Fibroblast of pulmonary artery (primary cell): ENCODE measurements at regions not wholly inside any gene's neighbourhood (a gene's known extent, or its start where the extent isn't known, plus 50 kb on each side); places are given as distances from the start of the nearest gene placed in this dataset.
"Not testable (repeated sequence)": the region's sequence is repeated elsewhere in the genome, so short reads cannot be mapped to it uniquely, and the experiment has no call there.

Experiments used
- DNase-seq: peaks from one replicate; pipeline ENCODE4 v3.0.0-alpha.2; 2010; ENCODE audit warnings: low read depth
- H3K4me3 ChIP-seq: replicated peaks from 2 replicates; pipeline ENCODE4 v1.5.1; 2011; ENCODE audit warnings: low read depth, mild to moderate bottlenecking, control low read depth, low read length, moderate library complexity
- CTCF ChIP-seq: IDR thresholded peaks from 2 replicates; pipeline ENCODE4 v1.5.1; 2011; ENCODE audit warnings: mild to moderate bottlenecking, control low read depth, low read length, inconsistent platforms; ENCODE audit errors: missing control alignments

GRCh38 chr3:22378869-22379268, 627.9 kb upstream of the ZNF385D start:
- no peak for DNase-seq
- no peak for TF ChIP-seq CTCF
- no peak overlapping the region for H3K4me3 ChIP-seq

DNA sequence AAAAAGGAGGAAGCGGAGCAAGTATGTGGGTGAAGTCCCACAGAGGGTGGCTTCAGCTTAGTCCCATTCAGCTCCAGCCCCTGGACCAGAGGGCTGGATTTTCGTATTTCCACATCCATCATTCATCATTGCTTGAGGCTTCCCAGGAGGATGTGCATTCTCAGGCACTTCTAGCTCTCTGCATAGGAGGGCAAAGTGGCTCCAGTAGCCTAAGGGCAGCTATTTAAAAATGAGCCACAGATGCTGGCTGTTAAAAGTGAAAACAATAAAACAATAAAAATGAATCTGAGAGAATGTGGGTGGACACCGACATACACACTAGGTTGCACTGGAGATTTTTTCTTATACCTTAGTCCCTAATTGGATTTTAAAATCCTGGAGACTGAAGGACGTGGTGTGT, 629.2 kb upstream of the ZNF385D start:
- H3K4me3 ChIP-seq: no peak overlapping the region
- DNase-seq: no peak
- TF ChIP-seq CTCF: no peak

DNA sequence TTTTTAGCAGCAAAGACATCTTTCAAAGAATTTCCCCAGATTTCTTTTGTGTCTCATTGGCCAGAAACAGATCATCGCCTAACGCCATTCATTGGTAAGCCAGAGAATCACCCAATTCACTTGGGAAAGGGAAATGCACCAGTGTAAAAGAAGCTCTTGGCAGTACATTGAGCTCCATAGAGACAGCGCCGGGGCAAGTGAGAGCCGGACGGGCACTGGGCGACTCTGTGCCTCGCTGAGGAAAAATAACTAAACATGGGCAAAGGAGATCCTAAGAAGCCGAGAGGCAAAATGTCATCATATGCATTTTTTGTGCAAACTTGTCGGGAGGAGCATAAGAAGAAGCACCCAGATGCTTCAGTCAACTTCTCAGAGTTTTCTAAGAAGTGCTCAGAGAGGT, 630.6 kb upstream of the ZNF385D start:
- DNase-seq, H3K4me3 ChIP-seq: not testable (repeated sequence)

- DNase-seq: no peak
- no peak for TF ChIP-seq CTCF
- H3K4me3 ChIP-seq: no peak overlapping the region
Observed at GRCh38 chr3:22383285-22383684, 632.3 kb upstream of the ZNF385D start.

- DNase-seq: no peak
- no peak for TF ChIP-seq CTCF
Observed at GRCh38 chr3:22386107-22386506, 635.1 kb upstream of the ZNF385D start.

DNA sequence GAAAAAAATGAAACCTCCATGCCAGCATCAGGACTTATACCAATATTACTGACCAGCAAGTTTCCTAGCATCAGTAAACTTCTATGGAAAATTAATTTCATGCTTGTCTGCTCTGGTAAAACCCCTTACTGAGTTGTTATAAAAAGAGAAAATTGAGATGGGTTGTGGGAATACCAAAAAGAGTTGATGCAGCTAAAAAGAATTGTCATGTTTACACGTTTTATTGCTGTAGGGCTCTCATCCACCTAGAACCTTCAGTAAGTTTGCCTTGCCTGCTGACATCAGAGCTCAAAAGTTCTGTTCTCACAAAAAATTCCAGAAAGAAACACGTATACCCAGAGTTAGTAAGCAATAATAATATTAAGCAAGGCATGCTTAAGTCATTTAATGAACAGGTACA, 641.3 kb upstream of the ZNF385D start:
- TF ChIP-seq CTCF: no peak
- no peak for DNase-seq

More at GRCh38 chr3:22386107-22386506, 635.1 kb upstream of the ZNF385D start:
- no peak overlapping the region for H3K4me3 ChIP-seq

DNA sequence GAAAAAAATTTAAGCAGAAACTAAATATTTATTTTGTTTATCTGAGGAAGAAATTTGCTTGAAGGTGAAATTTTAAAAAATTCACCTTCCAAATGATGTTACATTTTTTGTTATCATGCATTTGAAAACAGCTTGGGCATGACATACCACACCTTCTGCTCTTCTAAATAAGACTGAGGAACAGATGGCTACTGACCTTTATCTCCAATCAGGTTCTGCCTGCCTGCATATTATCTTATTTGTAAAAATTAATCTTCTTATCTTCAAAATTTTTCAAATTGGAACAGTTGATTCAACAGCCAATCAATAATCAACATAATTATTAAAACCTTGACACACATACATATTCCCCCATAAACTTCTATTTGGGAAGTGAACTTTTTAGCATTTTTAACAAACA, 641.8 kb upstream of the ZNF385D start:
- TF ChIP-seq CTCF: no peak
- no peak overlapping the region for H3K4me3 ChIP-seq

More for the DNA sequence above, 641.3 kb upstream of the ZNF385D start:
- H3K4me3 ChIP-seq: no peak overlapping the region

DNA sequence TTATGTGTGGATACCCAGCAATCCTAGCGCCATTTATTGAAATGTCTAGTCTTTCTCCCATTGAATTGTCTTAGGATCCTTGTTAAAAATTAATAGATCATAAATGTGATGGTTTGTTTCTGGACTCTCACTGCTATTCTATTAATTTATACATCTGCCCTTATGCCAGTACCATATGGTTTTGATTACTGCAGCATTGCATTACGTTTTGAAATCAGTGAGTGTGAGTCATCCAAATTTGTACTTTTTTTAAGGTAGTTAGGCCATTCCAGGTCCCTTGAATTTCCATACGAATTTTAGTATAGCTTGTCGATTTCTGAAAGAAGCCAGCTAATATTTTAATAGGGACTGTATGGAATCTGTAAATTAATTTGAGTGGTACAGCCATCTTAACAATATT, 648.6 kb upstream of the ZNF385D start:
- TF ChIP-seq CTCF: no peak
- peak; percentile 10 for DNase-seq

More for the DNA sequence above, 641.8 kb upstream of the ZNF385D start:
- DNase-seq: no peak

More for the DNA sequence above, 648.6 kb upstream of the ZNF385D start:
- no peak overlapping the region for H3K4me3 ChIP-seq
